ENCODE measurements at regions not wholly inside any gene's neighbourhood (a gene's known extent, or its start where the extent isn't known, plus 50 kb on each side); places are given as distances from the start of the nearest gene placed in this dataset.
"Not testable (repeated sequence)": the region's sequence is repeated elsewhere in the genome, so short reads cannot be mapped to it uniquely, and the experiment has no call there.

DNA sequence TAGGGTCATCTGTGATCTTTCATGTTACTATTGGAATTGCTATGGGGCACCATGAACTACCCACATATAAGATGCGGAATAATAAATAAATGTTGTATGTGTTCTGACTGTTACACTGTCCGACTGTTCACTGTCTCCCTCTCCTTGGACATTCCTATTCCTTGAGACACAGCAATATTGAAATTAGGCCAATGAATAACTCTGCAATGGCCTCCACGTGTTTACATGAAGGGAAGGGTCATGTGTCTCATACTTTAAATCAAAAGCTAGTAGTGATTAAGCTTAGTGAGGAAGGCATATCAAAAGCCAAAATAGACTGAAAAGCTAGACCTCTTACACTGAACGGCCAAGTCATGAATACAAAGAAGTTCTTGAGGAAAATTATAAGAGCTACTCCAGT, 751.3 kb downstream of the SOCS6 start:
- no peak for TF ChIP-seq CTCF (IDR thresholded peaks at IDR 0.05; ENCODE audit: insufficient read depth, low read depth, low read length, missing control alignments)
- DNase-seq (ENCODE audit: low read depth) = no peak
- H3K4me3 ChIP-seq (ENCODE audit: low read depth, low read length) = no peak overlapping the region

DNA sequence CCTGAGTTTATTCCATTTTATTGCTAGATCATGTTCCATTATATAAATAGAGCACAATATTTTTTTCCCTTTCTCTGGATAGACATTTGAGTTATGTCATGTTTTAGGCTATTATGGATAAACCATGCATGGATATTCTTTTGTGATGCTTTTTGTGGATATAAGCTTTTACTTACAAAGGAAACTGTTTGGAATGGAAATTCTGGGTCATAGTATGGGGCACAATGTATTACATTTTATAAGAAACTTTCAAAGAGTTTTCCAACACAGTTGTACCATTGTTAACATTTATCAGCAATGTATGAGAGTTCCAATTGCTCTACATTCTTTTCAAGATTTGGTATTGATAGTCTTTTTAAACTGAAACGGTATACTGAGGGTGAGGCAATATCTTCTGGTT, 749.4 kb downstream of the SOCS6 start:
- no peak overlapping the region for H3K4me3 ChIP-seq (ENCODE audit: low read depth, low read length)
- no peak for DNase-seq (ENCODE audit: low read depth)
- TF ChIP-seq CTCF (IDR thresholded peaks at IDR 0.05; ENCODE audit: insufficient read depth, low read depth, low read length, missing control alignments) = no peak

GRCh38 chr18:71036783-71037182, 747.9 kb downstream of the SOCS6 start:
- no peak for DNase-seq (ENCODE audit: low read depth)
- TF ChIP-seq CTCF (IDR thresholded peaks at IDR 0.05; ENCODE audit: insufficient read depth, low read depth, low read length, missing control alignments) = no peak
- no peak overlapping the region for H3K4me3 ChIP-seq (ENCODE audit: low read depth, low read length)

GRCh38 chr18:71031296-71032191, 742.7 kb downstream of the SOCS6 start:
- H3K4me3 ChIP-seq (ENCODE audit: low read depth, low read length); DNase-seq (ENCODE audit: low read depth): not testable (repeated sequence)

DNA sequence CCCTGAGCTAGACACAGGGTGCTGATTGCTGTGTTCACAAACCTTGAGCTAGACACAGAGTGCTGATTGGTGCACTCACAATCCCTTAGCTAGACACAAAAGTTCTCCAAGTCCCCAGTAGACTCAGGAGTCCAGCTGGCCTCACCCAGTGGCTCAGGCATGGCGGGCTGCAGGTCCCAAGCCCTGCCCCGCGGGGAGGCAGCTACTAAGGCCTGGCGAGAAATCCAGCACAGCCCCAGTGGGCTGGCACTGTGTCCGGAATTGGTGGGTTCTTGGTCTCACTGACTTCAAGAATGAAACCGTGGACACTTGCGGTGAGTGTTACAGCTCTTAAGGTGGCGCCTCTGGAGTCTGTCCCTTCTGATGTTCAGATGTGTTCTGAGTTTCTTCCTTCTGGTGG, 741.2 kb downstream of the SOCS6 start:
- not testable (repeated sequence) for DNase-seq (ENCODE audit: low read depth); H3K4me3 ChIP-seq (ENCODE audit: low read depth, low read length)

- no peak for DNase-seq (ENCODE audit: low read depth)
- TF ChIP-seq CTCF (IDR thresholded peaks at IDR 0.05; ENCODE audit: insufficient read depth, low read depth, low read length, missing control alignments) = no peak
- no peak overlapping the region for H3K4me3 ChIP-seq (ENCODE audit: low read depth, low read length)
Observed at GRCh38 chr18:71028285-71028762, 739.5 kb downstream of the SOCS6 start.

DNA sequence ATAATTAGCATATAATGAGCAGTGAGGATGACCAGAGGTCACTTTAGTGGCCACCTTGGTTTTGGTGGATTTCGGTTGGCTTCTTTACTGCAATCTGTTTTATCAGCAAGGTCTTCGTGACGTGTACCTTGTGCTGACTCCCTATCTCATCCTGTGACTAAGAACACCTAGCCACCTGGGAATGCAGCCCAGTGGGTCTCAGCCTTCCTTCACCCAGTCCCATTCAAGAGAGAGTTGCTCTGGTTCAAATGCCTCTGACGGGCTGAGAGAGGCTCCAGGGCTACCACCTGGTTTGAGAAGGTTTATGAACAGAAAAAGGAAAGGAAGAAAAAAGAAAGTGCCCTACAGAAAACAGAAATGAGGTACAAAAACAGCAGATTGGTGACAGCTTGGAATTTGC, 738.7 kb downstream of the SOCS6 start:
- H3K4me3 ChIP-seq (ENCODE audit: low read depth, low read length) = no peak overlapping the region

More for the DNA sequence above, 738.7 kb downstream of the SOCS6 start:
- no peak for TF ChIP-seq CTCF (IDR thresholded peaks at IDR 0.05; ENCODE audit: insufficient read depth, low read depth, low read length, missing control alignments)
- DNase-seq (ENCODE audit: low read depth) = no peak

Measured in GM12865 (cell line).